ENCODE measurements at regions not wholly inside any gene's neighbourhood (a gene's known extent, or its start where the extent isn't known, plus 50 kb on each side); places are given as distances from the start of the nearest gene placed in this dataset.

DNA sequence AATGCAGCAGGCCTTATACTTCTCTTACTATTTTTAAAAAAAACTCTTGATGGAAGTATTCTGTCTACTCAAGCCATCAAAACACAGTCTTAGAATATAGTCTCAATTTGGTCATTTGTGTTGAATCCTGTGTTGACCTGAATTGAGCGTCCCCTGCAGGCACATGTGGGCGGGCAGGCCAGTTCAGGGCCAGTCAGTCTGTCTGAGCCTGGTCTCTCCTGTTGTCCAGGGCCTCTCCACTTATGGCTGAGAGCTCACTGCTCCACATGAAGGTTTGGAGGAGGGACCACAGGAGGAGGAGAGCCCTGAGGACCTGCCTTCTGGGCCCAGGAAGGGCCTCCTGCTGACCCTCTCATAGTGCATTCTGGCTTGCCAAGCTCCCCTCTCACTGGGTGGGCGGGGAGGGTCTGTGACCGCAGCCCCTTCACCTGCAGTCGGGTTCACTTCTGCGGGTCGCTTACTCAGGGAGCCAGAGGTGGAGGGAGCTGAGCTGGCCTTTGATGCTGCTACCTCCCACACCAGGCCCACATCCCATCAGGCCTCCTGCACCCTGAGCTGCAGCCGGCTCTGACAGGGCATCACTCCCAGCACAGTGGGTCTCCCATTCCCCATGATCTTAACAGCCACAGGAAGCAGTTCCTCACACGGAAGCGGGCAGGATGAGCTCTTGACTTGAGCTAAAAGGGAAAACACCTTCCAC lies 178.2 kb upstream of the S1PR3 start:
- intact Hi-C loops (cut with micrococcal nuclease), result no loop called here

DNA sequence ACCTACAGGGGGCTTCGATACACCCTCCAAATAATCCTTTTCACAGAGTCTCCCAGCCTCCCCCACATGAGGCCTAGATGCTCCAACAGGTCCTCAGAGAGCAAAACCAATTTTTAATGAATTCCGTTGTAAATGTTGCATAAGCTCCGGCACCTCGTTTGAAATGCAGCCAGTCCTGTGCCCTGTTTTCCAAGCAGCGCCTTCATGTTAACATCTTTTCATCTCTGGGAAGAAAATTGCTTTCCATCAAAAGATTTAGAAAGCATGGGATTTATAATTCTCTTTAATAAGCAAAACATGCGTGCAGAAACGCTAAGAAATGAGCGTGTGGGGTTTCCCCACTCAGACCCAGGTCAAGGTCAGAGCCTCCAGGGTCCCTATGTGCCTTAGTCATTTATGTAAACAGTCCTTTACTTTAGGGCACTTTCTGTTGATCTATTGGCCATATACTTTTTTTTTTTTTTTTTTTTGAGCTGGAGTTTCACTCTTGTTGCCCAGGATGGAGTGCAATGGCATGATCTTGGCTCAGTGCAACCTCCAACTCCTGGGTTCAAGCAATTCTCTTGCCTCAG lies 177.5 kb upstream of the S1PR3 start:
- intact Hi-C loops (cut with micrococcal nuclease), result no loop called here

DNA sequence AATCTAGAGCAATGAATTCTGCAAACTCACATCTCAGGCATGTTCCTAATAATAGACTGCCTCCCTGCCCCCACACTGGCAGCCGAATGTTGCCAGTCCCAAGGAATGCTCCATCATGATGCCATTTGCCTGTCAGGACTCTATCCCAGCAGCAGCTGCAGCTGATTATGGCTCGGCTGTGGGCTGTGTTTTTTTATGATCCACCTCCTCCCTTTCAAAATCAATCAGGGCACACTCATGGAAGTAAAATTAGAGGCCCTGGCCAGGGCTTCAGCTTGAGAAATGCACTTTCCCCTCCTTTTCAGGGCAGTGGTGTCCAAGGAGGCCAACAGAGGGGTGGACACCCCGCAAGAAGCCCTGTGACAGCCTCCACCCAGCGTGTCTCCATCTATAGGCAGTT lies 176.7 kb upstream of the S1PR3 start:
- intact Hi-C loops (cut with micrococcal nuclease), result no loop called here

DNA sequence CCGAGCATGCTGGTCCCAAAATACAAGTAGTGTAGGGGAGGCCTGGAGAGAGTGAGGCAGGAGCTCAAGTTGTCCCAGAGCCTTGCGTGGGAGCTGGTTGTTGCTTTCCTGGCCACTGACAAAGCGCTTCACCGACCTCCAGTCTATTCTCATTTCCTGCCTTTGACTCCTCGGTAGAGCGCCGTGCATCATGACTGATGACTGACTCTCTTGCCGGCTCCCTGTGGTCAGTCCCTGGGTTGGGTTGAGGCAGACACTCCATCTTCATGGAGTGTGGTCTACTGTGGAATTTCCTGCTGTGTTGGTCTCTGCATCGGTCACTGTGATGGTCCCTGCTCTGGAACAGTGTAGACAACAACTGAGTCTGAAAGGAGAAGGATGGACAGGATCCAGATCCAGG lies 175.1 kb upstream of the S1PR3 start:
- intact Hi-C loops (cut with micrococcal nuclease), result no loop called here

DNA sequence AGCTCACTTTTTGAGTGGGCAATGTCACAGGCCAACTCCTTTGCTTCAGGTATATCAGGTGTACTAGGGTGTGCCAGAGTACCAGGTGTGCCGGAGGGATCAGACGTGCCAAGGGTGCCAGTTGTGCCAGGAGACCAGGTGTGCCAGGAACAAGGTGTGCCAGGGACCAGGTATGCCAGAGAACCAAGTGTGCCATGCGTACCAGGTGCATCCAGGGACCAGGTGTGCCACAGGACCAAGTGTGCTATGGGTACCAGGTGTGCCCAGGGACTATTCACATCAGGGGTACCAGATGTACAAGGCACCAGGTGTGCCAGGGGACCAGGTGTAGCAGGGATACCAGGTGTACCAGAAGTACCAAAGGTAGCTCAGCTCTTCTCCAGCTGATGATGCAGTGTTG lies 174.7 kb upstream of the S1PR3 start:
- intact Hi-C loops (cut with micrococcal nuclease), result no loop called here

DNA sequence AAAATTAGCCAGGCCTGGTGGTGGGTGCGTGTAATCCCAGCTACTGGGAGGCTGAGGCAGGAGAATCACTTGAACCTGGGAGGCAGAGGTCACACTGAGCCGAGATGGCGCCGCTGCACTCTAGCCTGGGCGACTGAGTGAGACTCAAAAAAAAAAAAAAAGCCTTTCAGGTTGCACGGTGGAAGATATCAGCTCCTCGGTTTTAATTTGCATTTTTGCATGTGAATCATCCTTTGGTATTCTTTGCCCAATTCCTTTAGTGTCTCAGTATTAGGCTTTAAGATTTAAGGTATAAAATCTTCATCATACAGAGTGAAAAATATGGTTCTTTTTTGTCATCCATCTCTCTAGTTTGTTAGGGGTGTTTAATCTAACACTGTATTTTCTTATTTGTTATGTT lies 173.6 kb upstream of the S1PR3 start:
- intact Hi-C loops (cut with micrococcal nuclease), result no loop called here

DNA sequence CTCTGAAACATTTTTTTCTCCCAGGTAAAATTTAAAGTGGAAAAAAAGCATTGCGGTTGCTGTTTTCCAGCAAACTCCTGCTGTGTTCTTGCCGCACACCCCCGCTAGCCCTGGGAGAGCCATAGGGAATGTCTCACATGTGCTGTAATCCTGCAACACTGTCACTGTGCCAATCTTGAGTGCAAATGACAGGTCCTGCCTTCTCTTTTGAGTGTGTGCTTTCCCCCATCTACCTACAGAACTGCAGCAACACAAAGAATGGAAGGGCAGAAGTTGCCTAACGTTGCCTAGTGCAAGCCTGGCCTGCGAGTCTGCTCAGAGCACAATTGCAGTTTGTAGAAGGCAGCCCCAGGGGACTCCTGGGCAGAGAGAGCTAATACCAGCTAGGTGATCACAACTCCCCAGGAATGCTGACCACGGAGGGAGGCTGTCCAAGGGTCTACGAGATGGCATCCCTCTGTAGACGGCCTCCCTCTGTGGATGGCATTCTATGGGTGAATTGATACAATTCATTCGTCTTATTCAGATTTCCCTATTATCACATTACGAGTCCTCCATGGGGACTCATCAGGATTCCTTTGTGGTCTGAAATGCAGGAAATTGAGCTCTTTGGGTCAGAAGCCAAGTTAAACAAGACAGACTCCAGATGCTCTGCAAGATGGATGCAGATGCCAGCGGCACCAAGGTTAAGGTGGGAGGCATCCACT lies 172.6 kb upstream of the S1PR3 start:
- intact Hi-C loops (cut with micrococcal nuclease), result no loop called here

DNA sequence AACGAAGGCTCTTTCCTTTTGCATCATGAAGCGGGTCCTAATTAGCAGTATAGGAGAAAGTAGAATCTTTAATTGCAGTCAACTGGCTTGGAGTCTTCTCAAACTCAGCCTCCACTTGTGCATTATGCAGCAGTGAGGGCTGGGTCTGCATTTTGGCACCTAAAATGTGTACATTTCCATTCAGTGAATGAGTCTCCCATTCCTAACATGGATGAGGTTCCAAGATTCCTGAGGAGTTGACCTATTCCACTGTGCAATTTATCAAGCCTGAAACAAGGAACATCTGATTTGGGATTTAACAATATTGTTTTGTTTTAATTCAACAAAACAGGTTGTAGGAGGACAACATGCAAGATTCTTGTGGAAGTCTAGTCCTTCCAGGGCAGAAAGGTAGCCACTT lies 171.8 kb upstream of the S1PR3 start:
- intact Hi-C loops (cut with micrococcal nuclease), result no loop called here

DNA sequence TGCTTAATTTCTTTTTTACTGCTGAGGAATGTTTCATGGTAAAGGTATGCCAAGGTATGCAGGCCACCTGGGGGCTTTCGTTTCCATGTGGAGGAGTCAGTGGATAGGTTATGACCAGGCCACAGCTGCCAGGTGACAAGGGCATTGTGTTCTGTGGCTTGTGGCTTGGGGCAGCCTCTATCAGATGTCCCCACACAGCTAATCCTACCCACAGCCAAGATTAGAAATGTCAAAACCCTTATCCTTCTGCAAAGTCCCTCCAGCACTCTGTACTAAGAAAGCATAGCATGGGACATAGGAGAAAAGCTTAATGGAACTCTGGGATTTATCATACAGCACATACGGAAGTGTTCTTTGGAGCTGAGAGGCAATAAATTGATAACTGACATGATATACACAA lies 171.2 kb upstream of the S1PR3 start:
- intact Hi-C loops (cut with micrococcal nuclease), result no loop called here

DNA sequence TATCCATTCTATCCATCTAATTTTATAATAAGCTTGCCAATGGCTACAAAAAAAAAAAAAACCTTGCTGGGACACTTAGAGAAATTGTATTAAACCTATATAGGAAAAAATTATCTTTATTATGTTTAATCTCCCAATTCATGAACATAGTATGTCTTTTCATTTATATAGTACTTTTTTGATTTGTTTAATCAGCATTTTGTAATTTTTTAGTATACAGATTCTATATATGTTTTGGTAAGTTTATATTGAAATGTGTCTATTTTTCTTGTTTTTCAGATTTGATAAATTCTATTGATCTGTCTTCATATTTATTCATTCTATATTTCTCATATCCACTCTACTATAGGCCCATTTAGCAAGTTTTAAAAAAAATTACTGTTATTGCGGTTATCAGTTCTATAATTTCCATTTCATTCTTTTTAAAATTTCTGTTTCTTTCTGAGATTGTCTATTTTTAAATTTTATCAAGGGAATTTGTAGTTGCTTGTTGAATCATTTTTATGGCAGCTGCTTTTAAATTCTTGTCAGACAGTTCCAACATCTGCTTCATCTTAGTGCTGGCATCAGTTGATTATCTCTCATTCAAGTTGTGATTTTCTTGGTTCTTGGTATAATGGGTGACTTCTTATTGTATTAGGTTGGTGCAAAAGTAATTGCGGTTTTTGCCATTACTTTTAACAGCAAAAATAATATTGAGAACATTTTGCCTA lies 170.1 kb upstream of the S1PR3 start:
- intact Hi-C loops (cut with micrococcal nuclease), result no loop called here

DNA sequence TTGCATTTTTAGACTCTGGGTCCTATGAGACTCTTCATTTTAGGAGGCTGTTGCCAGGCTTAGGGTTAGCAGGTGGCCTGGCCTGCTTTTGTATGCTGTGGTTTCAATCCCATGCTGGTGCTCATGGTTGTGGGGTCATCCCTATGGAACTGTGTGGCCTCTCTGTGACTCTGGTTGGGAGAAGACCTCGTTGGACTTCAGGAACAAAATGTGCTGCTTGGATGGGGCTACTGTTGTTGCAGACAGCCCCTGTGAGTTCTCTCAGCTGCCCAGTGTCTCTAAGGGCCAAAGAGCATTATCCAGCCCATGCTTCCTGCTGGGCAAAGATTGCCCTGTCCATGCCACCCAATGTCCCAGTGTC lies 169.5 kb upstream of the S1PR3 start:
- intact Hi-C loops (cut with micrococcal nuclease), result no loop called here

DNA sequence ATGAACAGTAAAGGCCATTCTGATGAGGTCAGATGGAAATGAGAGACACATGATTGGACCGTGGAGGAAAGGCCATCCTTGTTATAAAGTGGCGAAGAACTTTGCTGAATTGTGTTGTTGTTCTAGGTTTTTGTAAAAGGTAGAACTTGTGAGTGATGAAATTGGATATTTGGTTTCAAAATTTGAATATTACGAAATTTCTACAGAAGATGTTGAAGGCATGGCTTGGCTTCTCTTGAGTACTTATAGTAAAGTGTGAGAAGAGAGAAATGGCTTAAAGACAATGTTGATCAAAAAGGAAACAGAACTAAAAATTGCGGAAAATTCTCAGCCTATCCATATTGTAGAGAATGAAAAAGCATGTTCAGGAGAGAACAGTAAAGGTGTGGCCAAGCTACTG lies 166.6 kb upstream of the S1PR3 start:
- intact Hi-C loops (cut with micrococcal nuclease), result no loop called here

DNA sequence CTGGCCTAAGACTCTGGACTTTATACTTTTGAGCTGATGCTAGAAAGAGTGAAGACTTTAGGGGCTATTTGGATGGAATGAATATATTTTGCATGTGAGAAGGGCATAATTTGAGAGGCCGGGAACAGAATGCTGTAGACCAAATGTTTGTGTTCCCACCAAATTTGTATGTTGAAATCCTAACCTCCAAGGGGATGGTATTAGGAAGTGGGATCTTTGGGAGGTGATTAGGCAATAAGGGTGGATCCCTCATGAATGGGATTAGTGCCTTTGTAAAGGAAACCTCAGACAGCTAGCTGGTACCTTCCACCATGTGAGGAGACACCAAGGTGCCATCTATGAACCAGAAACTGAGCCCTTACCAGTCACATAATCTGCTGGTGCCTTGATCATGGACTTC lies 165.1 kb upstream of the S1PR3 start:
- intact Hi-C loops (cut with micrococcal nuclease), result no loop called here

DNA sequence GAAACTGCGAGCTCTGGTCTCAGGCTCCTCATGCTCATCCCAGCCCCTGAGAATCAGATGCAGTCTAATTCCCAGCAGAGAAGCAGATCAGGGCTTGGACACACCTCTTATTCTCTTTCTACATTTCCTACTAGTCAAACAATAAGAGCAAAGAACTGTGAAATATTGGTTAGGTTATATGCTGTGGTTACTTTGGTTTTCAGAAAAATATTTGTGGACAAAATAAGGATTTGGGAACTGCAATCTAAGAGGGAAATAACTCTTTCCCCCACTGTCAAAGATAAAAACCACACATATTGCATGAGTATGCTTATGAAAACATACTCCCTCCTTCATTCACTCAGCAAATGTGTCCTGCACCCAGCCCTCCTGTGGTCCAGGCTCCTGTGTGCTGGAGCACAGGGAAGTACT lies 164.5 kb upstream of the S1PR3 start:
- intact Hi-C loops (cut with micrococcal nuclease), result no loop called here

DNA sequence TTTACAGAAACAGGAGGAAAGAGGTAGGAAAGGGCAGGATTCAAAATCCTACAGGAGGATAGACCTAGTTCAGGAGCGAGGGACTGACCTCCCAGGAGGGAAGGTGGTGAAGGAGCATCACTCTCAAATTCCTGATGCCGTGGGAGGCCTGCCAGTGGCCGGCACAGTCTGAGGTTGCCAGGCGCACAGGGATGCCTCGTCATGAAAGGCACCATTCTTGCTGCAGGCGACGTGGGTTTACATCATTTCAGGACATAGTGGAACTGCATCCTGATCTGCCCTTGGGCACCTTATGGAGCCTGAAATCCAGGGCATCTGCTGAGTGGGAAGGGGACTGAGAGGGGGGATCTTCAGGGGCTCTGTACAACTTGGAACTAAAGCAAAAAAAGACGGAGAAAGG lies 163.2 kb upstream of the S1PR3 start:
- intact Hi-C loops (cut with micrococcal nuclease), result no loop called here

DNA sequence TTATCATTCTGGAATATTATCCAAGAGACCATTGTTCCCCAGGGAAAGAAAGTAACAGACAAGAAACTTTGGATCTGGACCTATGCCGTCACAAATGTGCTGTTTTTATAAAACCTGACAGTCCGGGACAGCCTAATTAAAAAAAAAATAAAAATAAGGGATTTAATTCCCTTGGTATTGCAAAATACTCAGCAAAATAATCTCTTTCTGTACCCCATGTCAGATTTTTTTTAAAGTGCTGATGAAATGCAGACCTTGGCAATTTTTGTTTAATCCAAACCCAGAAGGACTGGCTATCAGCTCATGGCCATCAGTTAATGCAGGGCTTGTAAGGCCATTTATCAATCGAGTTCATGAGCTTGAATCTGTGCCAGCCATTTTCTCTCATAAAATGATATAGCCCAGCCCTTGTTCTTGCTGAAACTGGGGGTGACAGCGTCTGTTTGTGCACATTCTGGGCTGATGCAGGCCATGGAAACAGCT lies 162.7 kb upstream of the S1PR3 start:
- intact Hi-C loops (cut with micrococcal nuclease), result no loop called here

DNA sequence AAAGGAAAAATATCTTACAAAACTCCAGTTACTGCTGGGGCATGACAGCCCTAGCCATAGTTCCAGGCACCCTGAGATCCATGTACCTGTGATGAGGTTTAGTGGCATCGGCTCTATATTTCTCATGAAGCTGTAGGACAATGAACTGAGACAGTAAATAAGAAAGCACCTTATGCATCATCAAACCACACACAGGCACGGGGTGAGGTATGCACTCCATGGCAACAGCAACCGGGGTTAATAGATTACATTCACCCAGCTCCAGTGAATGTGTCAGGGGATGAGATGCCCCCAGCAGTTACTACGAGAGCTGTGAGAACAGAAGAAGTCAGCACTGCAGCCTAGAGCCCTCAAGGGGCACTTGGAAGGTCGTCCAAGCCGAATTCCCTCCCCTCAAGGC lies 162.0 kb upstream of the S1PR3 start:
- intact Hi-C loops (cut with micrococcal nuclease), result no loop called here

DNA sequence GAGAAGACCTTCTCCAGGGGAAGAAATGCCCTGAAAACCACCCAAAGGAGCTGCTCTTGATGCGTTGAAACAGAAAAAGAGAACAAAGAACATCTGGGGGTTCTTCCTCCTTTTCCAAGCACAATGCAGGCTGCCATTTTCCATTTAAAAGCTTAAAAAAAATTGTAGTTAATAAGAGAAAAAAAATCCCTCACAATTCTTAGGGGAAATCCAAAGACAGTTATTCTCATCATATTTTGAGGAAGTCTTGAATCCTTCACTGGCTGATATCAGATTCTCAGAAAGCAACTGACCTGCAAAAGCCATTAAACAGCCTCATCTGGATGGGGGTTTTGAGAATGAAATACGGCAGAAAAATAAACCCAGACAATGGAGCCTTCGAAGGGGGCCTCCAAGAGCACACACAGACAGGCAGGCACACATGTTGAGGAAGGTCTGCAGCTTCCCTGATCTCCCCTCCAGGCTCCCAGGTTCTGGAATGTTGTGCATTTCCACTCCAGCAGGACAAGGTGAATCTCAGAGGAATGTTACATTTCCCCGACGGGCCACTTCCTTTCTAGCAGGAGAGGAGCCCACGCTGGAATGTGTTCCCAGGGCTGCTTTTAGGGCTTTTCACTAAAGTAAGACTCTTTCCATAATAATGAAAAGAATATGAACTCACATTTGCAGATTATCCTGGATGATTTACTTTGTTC lies 159.4 kb upstream of the S1PR3 start:
- intact Hi-C loops (cut with micrococcal nuclease), result loop anchor here (10.0 kb wide), 1 partner anchor 527 kb away; no protein-coding TSS in a partner anchor

DNA sequence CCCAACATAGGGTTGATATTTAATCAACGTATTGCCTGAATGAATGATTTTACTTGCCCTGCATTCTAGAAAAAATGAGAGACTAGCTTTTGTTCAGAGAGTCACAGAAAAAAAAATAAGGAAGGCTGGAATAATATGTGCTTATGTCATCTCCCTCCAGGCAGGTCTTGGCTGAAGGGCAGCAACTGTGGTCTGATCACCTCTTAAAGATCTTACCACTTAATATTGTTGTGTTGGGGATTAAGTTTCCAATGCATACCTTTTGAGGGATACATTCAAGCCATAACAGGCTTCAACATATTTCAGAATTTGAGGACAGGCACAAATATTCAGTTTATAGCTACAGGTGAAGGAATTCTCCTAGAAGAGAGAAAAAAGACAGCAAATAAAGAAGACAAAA lies 157.3 kb upstream of the S1PR3 start:
- intact Hi-C loops (cut with micrococcal nuclease), result loop anchor here (10.0 kb wide), 1 partner anchor 529 kb away; no protein-coding TSS in a partner anchor

DNA sequence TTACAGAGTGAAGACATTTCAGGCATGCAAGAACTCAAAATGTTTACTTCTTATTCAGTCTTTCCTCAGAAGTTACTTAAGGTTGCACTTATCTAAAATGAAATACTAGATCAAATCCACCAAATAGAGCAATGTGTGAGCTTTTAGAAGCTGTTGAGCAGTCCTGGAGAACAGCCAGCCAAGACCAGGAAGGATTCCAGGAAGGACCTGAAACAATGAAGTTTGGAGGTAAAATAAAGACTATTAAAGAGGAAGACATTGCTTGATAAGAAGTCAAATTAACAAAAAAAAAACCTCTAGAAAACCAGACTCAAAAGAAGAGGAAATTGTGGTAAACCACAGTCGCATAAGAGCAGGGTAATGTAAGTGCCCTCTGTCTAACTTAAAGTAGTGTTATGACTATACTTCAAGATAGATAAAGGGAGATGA lies 156.2 kb upstream of the S1PR3 start:
- intact Hi-C loops (cut with micrococcal nuclease), result loop anchor here (1.0 to 10.0 kb wide), 2 partner anchors 154 to 530 kb away; no protein-coding TSS in a partner anchor

DNA sequence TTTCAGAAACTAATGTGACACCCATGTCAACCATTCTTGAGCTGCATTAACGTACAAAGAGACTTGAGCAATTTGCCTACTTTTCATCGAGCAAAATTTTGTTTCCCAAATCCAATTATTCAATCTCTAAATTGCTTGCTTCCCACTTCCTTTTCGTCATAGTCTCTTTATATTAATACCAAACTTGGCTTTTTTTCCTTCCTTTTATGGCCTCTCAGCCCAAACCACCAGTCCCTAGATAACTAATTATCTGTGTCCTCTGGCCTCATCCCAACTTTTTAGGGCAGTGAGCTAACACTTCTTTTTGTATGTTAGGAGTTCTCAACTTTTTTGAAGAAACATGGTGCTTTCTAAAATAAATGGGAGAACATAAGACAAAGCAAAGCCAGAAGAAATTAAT lies 155.5 kb upstream of the S1PR3 start:
- intact Hi-C loops (cut with micrococcal nuclease), result loop anchor here (1.0 to 10.0 kb wide), 2 partner anchors 154 to 531 kb away; no protein-coding TSS in a partner anchor
